AG04450 (cell line): ENCODE measurements at regions not wholly inside any gene's neighbourhood (a gene's known extent, or its start where the extent isn't known, plus 50 kb on each side); places are given as distances from the start of the nearest gene placed in this dataset.
"Not testable (repeated sequence)": the region's sequence is repeated elsewhere in the genome, so short reads cannot be mapped to it uniquely, and the experiment has no call there.

Experiments used
- CTCF ChIA-PET: fragments of 300-600, 350-600 bp; formaldehyde crosslinking; extraction: SDS; loops from one replicate; lab custom pipeline; 2022; ENCODE audit warnings: antibody characterized with exemption, inconsistent platforms; lab: Charles Lee
- POLR2A ChIA-PET: fragments of 350-600 bp; formaldehyde crosslinking; extraction: SDS; loops from one replicate; lab custom pipeline; 2021; ENCODE audit warnings: antibody characterized with exemption, inconsistent platforms; lab: Yijun Ruan, JAX
- DNase-seq: peaks from one replicate; pipeline ENCODE4 v3.0.0-alpha.2; 2011; ENCODE audit warnings: low read depth, low spot score
- H3K27ac ChIP-seq: one replicate; pipeline ENCODE4 v1.5.1; 2012; ENCODE audit warnings: low read depth, low read length, control low read depth
- H3K27me3 ChIP-seq: one replicate; pipeline ENCODE4 v1.6.0; 2012; ENCODE audit warnings: low read length; ENCODE audit not compliant: control insufficient read depth, insufficient read depth
- H3K4me3 ChIP-seq: 2 replicates; pipeline ENCODE4 v1.5.1; 2011; ENCODE audit warnings: mild to moderate bottlenecking, low read depth, low read length, control low read depth
- H3K9me3 ChIP-seq: 2 replicates; pipeline ENCODE4 v1.5.1; 2012; ENCODE audit warnings: low read length; ENCODE audit not compliant: control insufficient read depth, insufficient read depth
- CTCF ChIP-seq: IDR thresholded peaks from 2 replicates; pipeline ENCODE4 v1.5.1; 2011; ENCODE audit warnings: low read depth, low read length, control low read depth, inconsistent platforms

- ChIA-PET POLR2A (no interaction called here), CTCF (no interaction called here)
- Histone ChIP-seq H3K27me3 (no peaks in the 10 kb centered on the region), H3K4me3 (no peak overlapping the region), H3K27ac (no peak overlapping the region), H3K9me3 (no peaks in the 10 kb centered on the region)
- DNase-seq: no peak
- TF ChIP-seq CTCF: no peak
Observed at GRCh38 chr5:118590806-118591205, 397.5 kb downstream of the DTWD2 start.

GRCh38 chr5:118580949-118581348 is 407.4 kb downstream of the DTWD2 start:
- no peak for DNase-seq
- H3K27ac ChIP-seq: no peak overlapping the region
- H3K9me3 ChIP-seq: no peaks in the 10 kb centered on the region
- no peak overlapping the region for H3K4me3 ChIP-seq
- CTCF ChIA-PET: no interaction called here
- TF ChIP-seq CTCF: no peak
- POLR2A ChIA-PET: no interaction called here
- H3K27me3 ChIP-seq: no peaks in the 10 kb centered on the region

GRCh38 chr5:118578093-118578492 is 410.3 kb downstream of the DTWD2 start:
- Histone ChIP-seq H3K27ac (no peak overlapping the region), H3K9me3 (no peaks in the 10 kb centered on the region; the same call in 1 of the 2 replicates), H3K4me3 (no peak overlapping the region), H3K27me3 (no peaks in the 10 kb centered on the region)
- TF ChIP-seq CTCF: no peak
- CTCF ChIA-PET: no interaction called here
- POLR2A ChIA-PET: no interaction called here
- no peak for DNase-seq

- Histone ChIP-seq H3K27me3 (no peaks in the 10 kb centered on the region), H3K9me3 (peaks cover 3% of the 10 kb centered on the region; the same call in 1 of the 2 replicates), H3K27ac (no peak overlapping the region), H3K4me3 (no peak overlapping the region)
- ChIA-PET CTCF (no interaction called here), POLR2A (interaction anchor here (0.6 kb wide), 1 partner anchor 1900 kb away, joined by 3 read pairs; no protein-coding TSS in a partner anchor)
- no peak for DNase-seq
- TF ChIP-seq CTCF: no peak
Observed at GRCh38 chr5:118577621-118578020, 410.7 kb downstream of the DTWD2 start.

- H3K27ac ChIP-seq: not testable (repeated sequence)
Observed at GRCh38 chr5:118570276-118570675, 418.1 kb downstream of the DTWD2 start.

GRCh38 chr5:118569596-118569995 is 418.8 kb downstream of the DTWD2 start:
- H3K27me3 ChIP-seq, POLR2A ChIA-PET, H3K9me3 ChIP-seq, H3K4me3 ChIP-seq, DNase-seq, H3K27ac ChIP-seq, CTCF ChIA-PET: not testable (repeated sequence)

More at GRCh38 chr5:118570276-118570675, 418.1 kb downstream of the DTWD2 start:
- POLR2A ChIA-PET, DNase-seq, H3K27me3 ChIP-seq, H3K4me3 ChIP-seq, H3K9me3 ChIP-seq, CTCF ChIA-PET: not testable (repeated sequence)
